ENCODE measurements at regions not wholly inside any gene's neighbourhood (a gene's known extent, or its start where the extent isn't known, plus 50 kb on each side); places are given as distances from the start of the nearest gene placed in this dataset.

DNA sequence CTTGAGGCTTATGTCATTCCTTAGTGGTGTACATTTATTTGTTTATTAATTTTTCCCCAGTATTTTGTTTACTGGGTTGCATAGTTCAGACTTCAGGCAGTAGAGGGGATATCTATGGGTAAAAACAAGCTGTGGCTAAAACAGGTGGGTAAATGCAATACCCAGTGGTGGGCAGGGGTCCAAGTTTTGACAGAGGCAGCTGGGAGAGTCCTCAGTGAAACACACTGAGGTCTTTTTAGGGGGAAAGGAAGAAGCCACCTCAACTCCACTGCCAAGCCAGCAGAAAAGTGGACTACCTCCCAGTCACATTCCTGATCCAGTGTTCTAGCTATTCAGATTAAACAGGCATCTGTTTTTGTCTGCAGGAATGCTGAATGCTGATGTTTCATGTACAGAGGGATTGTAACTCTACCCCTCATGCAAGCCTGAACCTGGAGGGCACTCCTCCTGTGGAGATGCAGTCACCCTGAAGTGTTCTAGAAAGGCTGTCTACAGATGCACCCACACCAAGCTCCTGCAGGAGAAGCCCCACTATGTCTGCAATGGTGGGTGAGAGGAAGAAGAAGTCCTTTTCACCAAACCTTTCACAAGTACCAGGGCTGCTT, 757.8 kb downstream of the INHBA start:
- Histone ChIP-seq H3K27me3 (ENCODE audit: low read depth, low read length) (no peaks in the 10 kb centered on the region), H3K9me3 (ENCODE audit: insufficient read depth, low read length) (no peaks in the 10 kb centered on the region), H3K27ac (ENCODE audit: low read length) (no peak overlapping the region), H3K4me2 (ENCODE audit: low read length) (no peak overlapping the region), H2AFZ (ENCODE audit: low read depth, low read length) (no peak overlapping the region), H3K4me3 (ENCODE audit: low read length) (no peak overlapping the region), H3K36me3 (replicated peaks; ENCODE audit: low read depth, low read length) (no peaks in the 10 kb centered on the region), H4K20me1 (ENCODE audit: insufficient read depth, low read length) (no peaks in the 10 kb centered on the region), H3K4me1 (ENCODE audit: low read length) (no peaks in the 10 kb centered on the region), H3K79me2 (ENCODE audit: low read length) (no peaks in the 10 kb centered on the region), H3K9ac (ENCODE audit: low read length) (no peak overlapping the region)
- TF ChIP-seq EZH2phosphoT487 (IDR thresholded peaks at IDR 0.05; ENCODE audit: low read depth) = no peak
- TF ChIP-seq, protein P1, sequence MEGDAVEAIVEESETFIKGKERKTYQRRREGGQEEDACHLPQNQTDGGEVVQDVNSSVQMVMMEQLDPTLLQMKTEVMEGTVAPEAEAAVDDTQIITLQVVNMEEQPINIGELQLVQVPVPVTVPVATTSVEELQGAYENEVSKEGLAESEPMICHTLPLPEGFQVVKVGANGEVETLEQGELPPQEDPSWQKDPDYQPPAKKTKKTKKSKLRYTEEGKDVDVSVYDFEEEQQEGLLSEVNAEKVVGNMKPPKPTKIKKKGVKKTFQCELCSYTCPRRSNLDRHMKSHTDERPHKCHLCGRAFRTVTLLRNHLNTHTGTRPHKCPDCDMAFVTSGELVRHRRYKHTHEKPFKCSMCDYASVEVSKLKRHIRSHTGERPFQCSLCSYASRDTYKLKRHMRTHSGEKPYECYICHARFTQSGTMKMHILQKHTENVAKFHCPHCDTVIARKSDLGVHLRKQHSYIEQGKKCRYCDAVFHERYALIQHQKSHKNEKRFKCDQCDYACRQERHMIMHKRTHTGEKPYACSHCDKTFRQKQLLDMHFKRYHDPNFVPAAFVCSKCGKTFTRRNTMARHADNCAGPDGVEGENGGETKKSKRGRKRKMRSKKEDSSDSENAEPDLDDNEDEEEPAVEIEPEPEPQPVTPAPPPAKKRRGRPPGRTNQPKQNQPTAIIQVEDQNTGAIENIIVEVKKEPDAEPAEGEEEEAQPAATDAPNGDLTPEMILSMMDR (IDR thresholded peaks at IDR 0.05; ENCODE audit: low read depth, low read length) = no peak

DNA sequence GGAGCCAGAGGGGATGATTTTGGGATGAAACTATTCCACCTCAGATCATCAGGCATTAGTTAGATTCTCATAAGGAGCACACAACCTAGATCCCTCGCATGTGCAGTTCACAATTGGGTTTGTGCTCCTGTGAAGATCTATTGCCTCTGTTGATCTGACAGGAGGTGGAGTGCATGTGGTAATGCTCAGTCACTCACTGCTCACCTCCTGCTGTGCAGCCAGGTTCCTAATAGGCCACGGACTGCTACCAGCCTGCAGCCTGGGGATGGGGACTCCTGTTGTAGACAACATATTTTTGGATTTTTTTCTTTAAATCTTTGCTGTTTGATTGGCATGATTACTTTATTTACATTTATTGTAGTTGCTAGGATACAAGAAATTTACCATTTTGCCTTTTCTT, 765.0 kb downstream of the INHBA start:
- no peak overlapping the region for H2AFZ ChIP-seq (ENCODE audit: low read depth, low read length)
- TF ChIP-seq EZH2phosphoT487 (IDR thresholded peaks at IDR 0.05; ENCODE audit: low read depth) = no peak
- TF ChIP-seq, protein P1 (IDR thresholded peaks at IDR 0.05; ENCODE audit: low read depth, low read length) = no peak
- no peaks in the 10 kb centered on the region for H3K79me2 ChIP-seq (ENCODE audit: low read length)
- no peaks in the 10 kb centered on the region for H4K20me1 ChIP-seq (ENCODE audit: insufficient read depth, low read length)
- no peaks in the 10 kb centered on the region for H3K36me3 ChIP-seq (replicated peaks; ENCODE audit: low read depth, low read length)
- H3K4me3 ChIP-seq (ENCODE audit: low read length) = no peak overlapping the region
- H3K4me1 ChIP-seq (ENCODE audit: low read length) = no peaks in the 10 kb centered on the region
- H3K4me2 ChIP-seq (ENCODE audit: low read length) = no peak overlapping the region
- H3K9me3 ChIP-seq (ENCODE audit: insufficient read depth, low read length) = no peaks in the 10 kb centered on the region
- H3K9ac ChIP-seq (ENCODE audit: low read length) = no peak overlapping the region
- H3K27me3 ChIP-seq (ENCODE audit: low read depth, low read length) = no peaks in the 10 kb centered on the region
- H3K27ac ChIP-seq (ENCODE audit: low read length) = no peak overlapping the region

DNA sequence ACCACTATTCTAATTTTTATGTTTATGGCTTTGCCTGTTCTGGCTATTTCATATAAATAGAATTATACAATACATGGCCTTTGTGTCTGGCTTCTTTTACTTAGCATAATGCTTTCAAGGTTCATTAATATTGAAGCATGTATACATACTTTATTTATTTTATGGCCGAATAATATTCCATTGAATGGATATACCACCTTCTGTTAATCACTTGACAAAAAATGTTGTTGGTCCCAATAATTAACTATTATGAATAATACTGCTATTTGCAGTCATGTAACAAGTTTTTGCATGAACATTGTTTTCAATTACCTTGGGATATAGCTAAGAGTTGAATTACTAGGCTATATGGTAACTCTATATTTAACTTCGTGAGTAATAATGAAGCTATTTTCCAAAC, 767.5 kb downstream of the INHBA start:
- H3K9ac ChIP-seq (ENCODE audit: low read length) = no peak overlapping the region
- no peaks in the 10 kb centered on the region for H3K4me1 ChIP-seq (ENCODE audit: low read length)
- no peaks in the 10 kb centered on the region for H4K20me1 ChIP-seq (ENCODE audit: insufficient read depth, low read length)
- H3K4me2 ChIP-seq (ENCODE audit: low read length) = no peak overlapping the region
- no peak overlapping the region for H2AFZ ChIP-seq (ENCODE audit: low read depth, low read length)
- H3K79me2 ChIP-seq (ENCODE audit: low read length) = no peaks in the 10 kb centered on the region
- H3K36me3 ChIP-seq (replicated peaks; ENCODE audit: low read depth, low read length) = no peaks in the 10 kb centered on the region
- TF ChIP-seq EZH2phosphoT487 (IDR thresholded peaks at IDR 0.05; ENCODE audit: low read depth) = no peak
- TF ChIP-seq, protein P1 (IDR thresholded peaks at IDR 0.05; ENCODE audit: low read depth, low read length) = no peak
- no peak overlapping the region for H3K27ac ChIP-seq (ENCODE audit: low read length)
- H3K4me3 ChIP-seq (ENCODE audit: low read length) = no peak overlapping the region
- H3K9me3 ChIP-seq (ENCODE audit: insufficient read depth, low read length) = no peaks in the 10 kb centered on the region
- H3K27me3 ChIP-seq (ENCODE audit: low read depth, low read length) = no peaks in the 10 kb centered on the region

DNA sequence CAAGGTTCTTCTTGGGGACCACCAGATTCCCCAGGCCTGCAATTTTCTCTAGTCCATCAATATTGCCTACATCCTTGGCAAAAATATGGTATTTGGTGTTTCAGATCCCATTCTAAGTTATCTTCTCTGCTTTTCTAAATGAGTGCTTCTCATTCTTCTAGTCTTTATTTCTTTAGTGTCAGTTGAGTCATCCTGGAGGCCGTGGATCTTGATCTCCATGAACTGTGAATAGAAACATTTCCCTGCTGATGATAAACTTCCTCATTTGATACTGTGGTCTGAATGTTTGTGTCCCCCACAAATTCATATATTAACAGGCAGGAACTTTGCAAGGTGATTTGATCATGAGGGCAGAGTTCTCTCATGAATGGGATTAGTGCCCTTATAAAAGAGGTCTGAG, 779.3 kb downstream of the INHBA start:
- H2AFZ ChIP-seq (ENCODE audit: low read depth, low read length) = no peak overlapping the region
- H3K27me3 ChIP-seq (ENCODE audit: low read depth, low read length) = no peaks in the 10 kb centered on the region
- TF ChIP-seq, protein P1 (IDR thresholded peaks at IDR 0.05; ENCODE audit: low read depth, low read length) = no peak
- no peak for TF ChIP-seq EZH2phosphoT487 (IDR thresholded peaks at IDR 0.05; ENCODE audit: low read depth)
- no peak overlapping the region for H3K4me3 ChIP-seq (ENCODE audit: low read length)
- H3K4me2 ChIP-seq (ENCODE audit: low read length) = no peak overlapping the region
- no peaks in the 10 kb centered on the region for H4K20me1 ChIP-seq (ENCODE audit: insufficient read depth, low read length)
- no peaks in the 10 kb centered on the region for H3K4me1 ChIP-seq (ENCODE audit: low read length)
- no peaks in the 10 kb centered on the region for H3K36me3 ChIP-seq (replicated peaks; ENCODE audit: low read depth, low read length)
- H3K79me2 ChIP-seq (ENCODE audit: low read length) = no peaks in the 10 kb centered on the region
- no peak overlapping the region for H3K9ac ChIP-seq (ENCODE audit: low read length)
- H3K9me3 ChIP-seq (ENCODE audit: insufficient read depth, low read length) = no peaks in the 10 kb centered on the region
- H3K27ac ChIP-seq (ENCODE audit: low read length) = no peak overlapping the region

All from OCI-LY3 (cell line).